SK-N-DZ (cell line): ENCODE measurements at regions not wholly inside any gene's neighbourhood (a gene's known extent, or its start where the extent isn't known, plus 50 kb on each side); places are given as distances from the start of the nearest gene placed in this dataset.

ENCODE experiments used
- DNase-seq: peaks from one replicate; pipeline ENCODE4 v3.0.0-alpha.2; 2015; ENCODE audit warnings: low spot score

DNA sequence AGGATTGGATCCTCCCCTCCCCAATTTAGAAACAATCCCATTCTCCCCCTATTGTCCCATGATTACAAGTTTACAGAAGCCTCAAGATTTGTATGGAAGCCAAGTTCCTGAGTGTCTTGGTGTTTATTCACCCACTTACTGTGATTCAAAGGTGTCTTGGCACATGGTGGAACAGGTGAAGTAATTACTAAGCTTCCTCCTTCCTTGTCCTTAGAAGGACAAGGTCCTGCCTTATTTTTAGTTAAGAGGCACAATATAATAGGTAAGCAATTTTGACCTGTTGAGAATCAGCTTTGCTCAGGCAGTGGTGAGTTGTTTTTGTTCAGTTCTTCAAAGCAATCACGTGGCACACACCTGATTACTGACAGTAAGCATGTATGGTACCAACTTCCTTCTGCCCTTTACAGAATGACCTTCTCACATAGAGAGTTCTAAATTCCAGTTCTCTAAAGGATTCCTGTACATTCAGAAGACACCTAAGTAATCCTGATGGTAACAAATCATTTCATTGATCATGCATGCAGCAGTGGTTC is 60.7 kb upstream of the SLC13A1 start:
- no peak for DNase-seq

DNA sequence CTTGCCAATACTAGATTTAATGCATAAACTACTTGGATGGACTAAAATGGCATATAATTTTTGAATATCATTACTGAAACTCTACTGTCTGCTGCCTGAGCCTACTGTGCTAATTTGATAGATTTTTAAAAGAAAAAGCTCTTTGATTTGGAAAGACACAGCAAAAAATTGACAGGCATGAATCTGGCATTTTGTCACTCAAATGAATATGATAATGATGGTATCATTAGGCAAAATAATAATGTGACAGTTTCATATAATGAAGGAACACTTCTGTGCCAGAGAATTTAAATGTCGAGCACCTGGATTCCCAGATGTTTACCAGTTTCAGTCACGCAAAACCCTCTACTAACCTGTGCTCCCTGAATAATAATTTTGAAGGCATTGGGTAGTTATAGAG is 60.0 kb upstream of the SLC13A1 start:
- DNase-seq = no peak
